Right lobe of liver (tissue), 4 donors: ENCODE measurements at regions not wholly inside any gene's neighbourhood (a gene's known extent, or its start where the extent isn't known, plus 50 kb on each side); places are given as distances from the start of the nearest gene placed in this dataset.

Experiments
- CTCF ChIP-seq, 4 donors: fragments of 200-600 bp in 3 of 4; fragments of 450-650 bp in 1 of 4; IDR thresholded peaks; one replicate each; pipeline versions ENCODE4 v1.5.1 to v1.8.0; 2016 to 2022; ENCODE audit warnings: antibody characterized with exemption in 4 of 4, mild to moderate bottlenecking in 2 of 4
- POLR2A ChIP-seq: fragments of 450-650 bp; IDR thresholded peaks from one replicate; pipeline ENCODE4 v1.6.1; 2017; ENCODE audit warnings: antibody characterized with exemption, mild to moderate bottlenecking
- donor health status: DM: no; HTN: no; CAD: no.
- donor health status: DM: no; HTN: no; CAD: no.
- donor health status: DM: no; HTN: yes; CAD: no.

GRCh38 chr3:73768524-73769308 lies 144.0 kb upstream of the PDZRN3 start:
- TF ChIP-seq CTCF (IDR thresholded peaks at IDR 0.05) (no peak), POLR2A (no peak)
